ENCODE measurements at regions not wholly inside any gene's neighbourhood (a gene's known extent, or its start where the extent isn't known, plus 50 kb on each side); places are given as distances from the start of the nearest gene placed in this dataset.

- TF ChIP-seq RBBP5 (conservative IDR thresholded peaks at IDR 0.05) (no peak), CTCF (IDR thresholded peaks at IDR 0.05 in 2 of 3, conservative IDR thresholded peaks at IDR 0.05 in 1 of 3; ENCODE audit: control insufficient read depth in 2 of 3, extremely low read depth in 1 of 3, insufficient read depth in 1 of 3, low read depth in 3 of 3, low read length in 3 of 3) (no peak), EZH2 (IDR thresholded peaks at IDR 0.05; ENCODE audit: borderline replicate concordance, control insufficient read depth, low read depth, low read length) (no peak), FOS (IDR thresholded peaks at IDR 0.05; ENCODE audit: borderline replicate concordance, extremely low read depth, insufficient read length) (no peak), USF1 (IDR thresholded peaks at IDR 0.05; ENCODE audit: borderline replicate concordance, extremely low read length, insufficient read depth, low read depth, low read length) (no peak), ZBTB40 (IDR thresholded peaks at IDR 0.05; ENCODE audit: borderline replicate concordance) (no peak), ZZZ3 (IDR thresholded peaks at IDR 0.05; ENCODE audit: control insufficient read depth, insufficient read length, low read depth) (no peak), CHD2 (IDR thresholded peaks at IDR 0.05; ENCODE audit: borderline replicate concordance, low read depth, low read length) (no peak), EP300 (IDR thresholded peaks at IDR 0.05; ENCODE audit: borderline replicate concordance in 1 of 2, control insufficient read depth in 1 of 2, low read depth in 2 of 2, low read length in 2 of 2) (no peak)
Observed at GRCh38 chr11:37724315-37724714, 1126.3 kb upstream of the RAG2 start.

Measured in GM12878 (cell line).